HG02571 (cell line): ENCODE measurements at regions not wholly inside any gene's neighbourhood (a gene's known extent, or its start where the extent isn't known, plus 50 kb on each side); places are given as distances from the start of the nearest gene placed in this dataset.

ENCODE experiments used
- ATAC-seq: cut with Tn5 transposase; IDR thresholded peaks from one replicate; pipeline ENCODE4 v1.9.1; 2021; ENCODE audit warnings: mild to moderate bottlenecking, moderate library complexity; ENCODE audit not compliant: unreplicated experiment

GRCh38 chr10:28951484-28951883, 274.2 kb downstream of the BAMBI start:
- ATAC-seq, result peak; percentile 63

- no peak for ATAC-seq
Measured at GRCh38 chr10:28952523-28952922, 275.2 kb downstream of the BAMBI start.

GRCh38 chr10:28954211-28954610, 276.9 kb downstream of the BAMBI start:
- ATAC-seq, result no peak

GRCh38 chr10:28958468-28958867, 281.1 kb downstream of the BAMBI start:
- no peak for ATAC-seq

- no peak for ATAC-seq
Measured at GRCh38 chr10:28959850-28960501, 282.7 kb downstream of the BAMBI start.

DNA sequence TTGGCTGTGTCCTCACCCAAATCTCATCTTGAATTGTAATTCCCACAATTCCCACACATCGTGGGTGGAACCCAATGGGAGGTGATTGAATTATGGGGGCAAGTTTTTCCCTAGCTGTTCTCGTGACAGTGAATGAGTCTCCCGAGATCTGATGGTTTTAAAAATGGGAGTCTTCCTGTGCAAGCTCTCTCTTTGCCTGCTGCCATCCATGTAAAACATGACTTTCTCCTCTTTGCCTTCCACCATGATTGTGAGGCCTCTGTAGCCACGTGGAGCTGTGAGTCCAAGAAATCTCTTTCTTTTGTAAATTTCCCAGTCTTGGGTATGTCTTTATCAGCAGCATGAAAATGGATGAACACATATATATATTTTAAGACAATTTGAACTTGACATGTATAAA, 285.4 kb downstream of the BAMBI start:
- no peak for ATAC-seq

GRCh38 chr10:28963539-28964221, 286.4 kb downstream of the BAMBI start:
- ATAC-seq, result no peak

DNA sequence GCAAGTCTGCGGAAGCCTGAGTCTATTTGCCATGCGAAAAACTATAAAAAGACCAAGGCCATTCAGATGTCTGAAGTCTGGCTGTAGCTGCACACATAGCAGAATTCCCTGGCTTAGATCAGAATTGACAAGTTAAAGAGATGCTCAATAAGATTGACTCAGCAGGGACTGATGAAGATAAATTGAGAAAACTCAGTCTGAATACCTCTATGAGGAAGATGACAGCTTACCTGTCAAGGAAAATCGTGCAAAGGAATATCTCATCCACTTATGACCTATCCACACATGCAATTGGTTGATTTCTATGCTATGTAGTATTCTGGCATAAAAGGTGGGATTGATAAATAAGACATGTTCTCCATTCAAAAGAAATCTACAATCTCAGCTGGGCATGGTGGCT, 288.6 kb downstream of the BAMBI start:
- no peak for ATAC-seq

GRCh38 chr10:28967031-28967430, 289.7 kb downstream of the BAMBI start:
- ATAC-seq, result no peak

- ATAC-seq, result no peak
Measured at GRCh38 chr10:28969413-28969812, 292.1 kb downstream of the BAMBI start.

GRCh38 chr10:28970231-28970630, 292.9 kb downstream of the BAMBI start:
- ATAC-seq, result no peak

- no peak for ATAC-seq
Measured at GRCh38 chr10:28971255-28971654, 293.9 kb downstream of the BAMBI start.

DNA sequence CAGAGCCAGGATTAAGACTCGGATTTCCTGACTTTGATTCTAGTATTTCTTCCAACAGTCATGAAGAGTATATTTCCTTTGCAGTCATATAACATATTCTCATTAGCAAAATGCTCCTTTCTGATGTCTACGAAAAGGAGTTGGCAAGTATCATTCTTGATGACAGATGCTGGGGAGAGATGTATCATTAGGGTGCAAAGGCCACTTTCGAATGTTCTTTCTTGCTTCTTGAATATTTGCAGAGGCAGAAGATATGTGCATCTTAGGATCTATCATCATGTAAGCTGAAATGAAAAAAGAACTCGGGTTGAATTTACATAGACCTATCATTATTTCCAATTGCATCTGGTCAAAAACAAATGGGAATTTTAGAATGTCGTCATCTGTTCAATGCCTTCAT, 294.4 kb downstream of the BAMBI start:
- ATAC-seq, result no peak

GRCh38 chr10:28973309-28973972, 296.1 kb downstream of the BAMBI start:
- no peak for ATAC-seq

GRCh38 chr10:28975891-28976531, 298.7 kb downstream of the BAMBI start:
- no peak for ATAC-seq

DNA sequence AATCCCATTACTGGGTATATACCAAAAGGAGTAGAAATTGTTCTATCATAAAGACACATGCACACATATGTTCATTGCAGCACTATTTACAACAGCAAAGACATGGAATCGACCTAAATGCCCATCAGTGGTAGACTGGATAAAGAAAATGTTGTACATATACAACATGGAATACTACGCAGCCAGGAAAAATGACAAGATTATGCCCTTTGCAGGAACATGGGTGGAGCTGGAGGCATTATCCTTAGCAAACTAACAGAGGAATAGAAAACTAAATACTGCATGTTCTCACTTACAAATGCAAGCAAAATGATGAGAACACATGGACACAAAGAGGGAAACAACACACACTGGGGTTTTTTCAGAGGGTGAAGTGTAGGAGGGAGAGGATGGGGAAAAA, 300.2 kb downstream of the BAMBI start:
- no peak for ATAC-seq

DNA sequence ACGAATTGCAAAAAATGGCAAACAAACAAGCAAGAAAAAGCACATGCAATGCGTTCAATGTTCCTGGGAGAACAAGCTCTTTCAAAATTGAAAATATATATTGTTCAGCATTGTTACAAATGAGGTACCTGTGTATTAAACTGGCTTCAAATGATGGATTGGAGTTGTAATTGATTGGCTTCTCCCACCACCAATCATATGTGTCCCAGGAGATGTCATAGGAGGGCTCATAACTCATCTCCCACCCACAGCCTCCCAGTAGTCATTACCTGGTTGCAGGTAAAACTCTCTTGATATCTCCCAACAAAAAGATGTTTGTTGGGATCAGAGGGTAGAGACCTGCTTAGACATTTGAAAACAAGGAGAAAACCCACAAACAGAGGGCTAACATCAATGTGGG, 302.9 kb downstream of the BAMBI start:
- no peak for ATAC-seq

GRCh38 chr10:28981007-28981406, 303.7 kb downstream of the BAMBI start:
- ATAC-seq, result no peak

DNA sequence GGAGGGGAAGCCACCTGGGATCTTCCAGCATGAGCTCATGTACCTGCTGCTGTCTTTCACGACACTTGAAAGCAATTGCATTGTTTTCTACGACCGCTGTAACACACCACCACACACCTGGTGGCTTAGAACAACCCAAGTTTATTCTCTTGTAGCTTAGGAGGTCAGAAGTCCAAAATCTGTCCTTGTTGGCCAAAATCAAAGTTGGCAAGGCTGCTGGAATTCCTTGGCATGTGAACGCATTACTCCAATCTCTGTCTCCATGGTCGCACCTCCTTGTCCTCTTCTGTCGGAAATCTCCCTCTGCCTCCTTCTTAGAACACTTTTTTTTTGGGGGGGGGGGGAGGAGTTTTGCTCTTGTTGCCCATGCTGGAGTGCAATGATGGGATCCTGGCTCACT, 305.7 kb downstream of the BAMBI start:
- ATAC-seq, result no peak

DNA sequence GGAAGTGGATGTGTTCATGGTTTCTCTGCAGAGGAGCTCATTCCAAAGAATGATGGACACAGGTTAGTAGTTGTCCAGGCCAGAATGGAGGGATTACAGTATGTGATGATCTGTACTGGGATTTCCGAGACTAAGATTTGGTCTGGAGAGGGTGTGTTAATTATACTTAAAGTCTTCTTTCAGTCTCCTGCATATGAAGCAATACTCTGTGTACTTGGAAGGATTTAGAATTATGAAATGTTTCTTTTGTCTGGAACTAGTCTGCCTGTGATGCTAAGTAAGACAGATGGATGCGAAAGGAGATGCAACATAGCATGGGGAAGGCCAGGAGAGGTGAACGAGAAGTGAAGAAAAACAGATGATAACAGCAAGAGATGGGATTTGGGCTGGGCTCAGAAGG, 305.1 kb upstream of the LYZL1 start:
- no peak for ATAC-seq

DNA sequence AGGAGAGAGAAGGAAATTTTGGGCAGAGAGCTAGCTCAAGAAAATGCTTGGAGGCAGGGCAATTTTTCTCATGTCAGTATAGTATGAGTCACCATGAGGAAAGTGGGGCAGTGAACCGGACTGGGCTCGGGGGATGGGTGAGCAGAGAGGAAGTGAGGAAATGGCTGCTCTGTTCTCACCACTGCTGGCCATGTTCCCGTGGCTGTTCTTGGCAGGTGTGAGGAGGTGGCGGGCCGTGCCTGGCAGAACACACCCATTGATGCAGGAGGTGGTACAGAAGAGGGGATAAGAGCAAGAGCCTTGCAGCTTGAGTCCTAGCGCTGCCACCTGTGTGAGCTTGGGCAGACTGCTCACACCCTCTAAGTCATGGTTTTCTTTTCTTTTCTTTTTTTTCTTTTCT, 304.4 kb upstream of the LYZL1 start:
- no peak for ATAC-seq
